Activated CD8-positive, alpha-beta memory T cell treated with anti-CD3 and anti-CD28 coated beads, Interleukin-2, amount 50 U/mL, for 4 hours (primary cell): ENCODE measurements at regions not wholly inside any gene's neighbourhood (a gene's known extent, or its start where the extent isn't known, plus 50 kb on each side); places are given as distances from the start of the nearest gene placed in this dataset.
"Not testable (repeated sequence)": the region's sequence is repeated elsewhere in the genome, so short reads cannot be mapped to it uniquely, and the experiment has no call there.

Experiments used
- DNase-seq: peaks from one replicate; pipeline ENCODE4 v3.0.0-alpha.2; 2020

- DNase-seq, result no peak
Measured at GRCh38 chr5:104914536-104915070, 1352.0 kb upstream of the NUDT12 start.

- DNase-seq, result no peak
Measured at GRCh38 chr5:104913841-104914281, 1351.3 kb upstream of the NUDT12 start.

- DNase-seq, result no peak
Measured at GRCh38 chr5:104909803-104910202, 1347.2 kb upstream of the NUDT12 start.

- no peak for DNase-seq
Measured at GRCh38 chr5:104904561-104904960, 1342.0 kb upstream of the NUDT12 start.

GRCh38 chr5:104903941-104904340, 1341.4 kb upstream of the NUDT12 start:
- DNase-seq, result no peak

- DNase-seq, result no peak
Measured at GRCh38 chr5:104891596-104891995, 1329.0 kb upstream of the NUDT12 start.

GRCh38 chr5:104890767-104891166, 1328.2 kb upstream of the NUDT12 start:
- no peak for DNase-seq

GRCh38 chr5:104859437-104859836, 1296.8 kb upstream of the NUDT12 start:
- no peak for DNase-seq

- DNase-seq, result not testable (repeated sequence)
Measured at GRCh38 chr5:104852099-104852498, 1289.5 kb upstream of the NUDT12 start.

GRCh38 chr5:104845541-104845940, 1283.0 kb upstream of the NUDT12 start:
- DNase-seq, result no peak

- DNase-seq, result no peak
Measured at GRCh38 chr5:104843822-104844221, 1281.2 kb upstream of the NUDT12 start.

GRCh38 chr5:104840284-104840683, 1277.7 kb upstream of the NUDT12 start:
- no peak for DNase-seq

- not testable (repeated sequence) for DNase-seq
Measured at GRCh38 chr5:104831515-104831914, 1268.9 kb upstream of the NUDT12 start.

- no peak for DNase-seq
Measured at GRCh38 chr5:104821606-104822005, 1259.0 kb upstream of the NUDT12 start.

- DNase-seq, result no peak
Measured at GRCh38 chr5:104817127-104817526, 1254.5 kb upstream of the NUDT12 start.

- no peak for DNase-seq
Measured at GRCh38 chr5:104815212-104815611, 1252.6 kb upstream of the NUDT12 start.

- DNase-seq, result no peak
Measured at GRCh38 chr5:104800440-104801048, 1238.0 kb upstream of the NUDT12 start.

GRCh38 chr5:104793755-104794080, 1231.1 kb upstream of the NUDT12 start:
- no peak for DNase-seq

- no peak for DNase-seq
Measured at GRCh38 chr5:104793031-104793754, 1230.6 kb upstream of the NUDT12 start.

- no peak for DNase-seq
Measured at GRCh38 chr5:104789366-104789765, 1226.8 kb upstream of the NUDT12 start.

- no peak for DNase-seq
Measured at GRCh38 chr5:104785097-104785496, 1222.5 kb upstream of the NUDT12 start.

GRCh38 chr5:104774372-104774771, 1211.8 kb upstream of the NUDT12 start:
- no peak for DNase-seq

- no peak for DNase-seq
Measured at GRCh38 chr5:104764197-104764596, 1201.6 kb upstream of the NUDT12 start.

- DNase-seq, result no peak
Measured at GRCh38 chr5:104763216-104763615, 1200.6 kb upstream of the NUDT12 start.

GRCh38 chr5:104757915-104758314, 1195.3 kb upstream of the NUDT12 start:
- DNase-seq, result no peak
